BE2C (cell line): ENCODE measurements at regions not wholly inside any gene's neighbourhood (a gene's known extent, or its start where the extent isn't known, plus 50 kb on each side); places are given as distances from the start of the nearest gene placed in this dataset.

ENCODE experiments used
- DNase-seq: peaks from one replicate; pipeline ENCODE4 v3.0.0-alpha.2; 2020
- H3K27me3 ChIP-seq: fragments of 250-450 bp; sonication (Bioruptor Pico); 2 replicates; pipeline ENCODE4 v1.5.1; 2020; ENCODE audit warnings: mild to moderate bottlenecking
- H3K36me3 ChIP-seq: fragments of 250-450 bp; sonication (Bioruptor Pico); 2 replicates; pipeline ENCODE4 v1.5.1; 2020; ENCODE audit warnings: mild to moderate bottlenecking
- H3K4me1 ChIP-seq: fragments of 250-450 bp; sonication (Bioruptor Pico); 2 replicates; pipeline ENCODE4 v1.5.1; 2020
- H3K4me3 ChIP-seq: 2 replicates; pipeline ENCODE4 v1.5.1; 2011; ENCODE audit warnings: low read depth, low read length
- H3K9me3 ChIP-seq: fragments of 250-450 bp; sonication (Bioruptor Pico); 2 replicates; pipeline ENCODE4 v1.5.1; 2020
- CTCF ChIP-seq: IDR thresholded peaks from 2 replicates; pipeline ENCODE4 v1.5.1; 2012; ENCODE audit warnings: mild to moderate bottlenecking, low read depth, low read length

- no peaks in the 10 kb centered on the region for H3K27me3 ChIP-seq
- DNase-seq, result no peak
- no peak overlapping the region for H3K4me3 ChIP-seq
- H3K9me3 ChIP-seq, result no peaks in the 10 kb centered on the region
- H3K4me1 ChIP-seq, result no peaks in the 10 kb centered on the region
- TF ChIP-seq CTCF, result no peak
- no peaks in the 10 kb centered on the region for H3K36me3 ChIP-seq
These were observed 358.8 kb downstream of the CMPK2 start for GRCh38 chr2:6506859-6507258.

- no peaks in the 10 kb centered on the region for H3K9me3 ChIP-seq
- no peak overlapping the region for H3K4me3 ChIP-seq
- no peak for DNase-seq
- TF ChIP-seq CTCF, result no peak
- H3K36me3 ChIP-seq, result no peaks in the 10 kb centered on the region
- H3K4me1 ChIP-seq, result no peaks in the 10 kb centered on the region
- no peaks in the 10 kb centered on the region for H3K27me3 ChIP-seq
These were observed 355.2 kb downstream of the CMPK2 start for GRCh38 chr2:6510532-6510931.

- Histone ChIP-seq H3K27me3 (no peaks in the 10 kb centered on the region), H3K36me3 (no peaks in the 10 kb centered on the region), H3K9me3 (no peaks in the 10 kb centered on the region), H3K4me3 (no peak overlapping the region), H3K4me1 (no peaks in the 10 kb centered on the region)
- DNase-seq, result no peak
- TF ChIP-seq CTCF, result no peak
These were observed 353.1 kb downstream of the CMPK2 start for GRCh38 chr2:6512589-6512988.

GRCh38 chr2:6516674-6517073 is 349.0 kb downstream of the CMPK2 start:
- H3K36me3 ChIP-seq, result no peaks in the 10 kb centered on the region
- DNase-seq, result no peak
- no peaks in the 10 kb centered on the region for H3K9me3 ChIP-seq
- no peak overlapping the region for H3K4me3 ChIP-seq
- no peaks in the 10 kb centered on the region for H3K27me3 ChIP-seq
- no peaks in the 10 kb centered on the region for H3K4me1 ChIP-seq
- TF ChIP-seq CTCF, result no peak

- DNase-seq, result no peak
- H3K27me3 ChIP-seq, result no peaks in the 10 kb centered on the region
- no peaks in the 10 kb centered on the region for H3K4me1 ChIP-seq
- H3K36me3 ChIP-seq, result no peaks in the 10 kb centered on the region
- H3K4me3 ChIP-seq, result no peak overlapping the region
- no peak for TF ChIP-seq CTCF
- H3K9me3 ChIP-seq, result no peaks in the 10 kb centered on the region
These were observed 347.3 kb downstream of the CMPK2 start for GRCh38 chr2:6518361-6518760.

- Histone ChIP-seq H3K27me3 (no peaks in the 10 kb centered on the region), H3K4me3 (no peak overlapping the region), H3K9me3 (no peaks in the 10 kb centered on the region), H3K4me1 (peaks cover 23% of the 10 kb centered on the region), H3K36me3 (no peaks in the 10 kb centered on the region)
- no peak for TF ChIP-seq CTCF
- DNase-seq, result no peak
These were observed 342.2 kb downstream of the CMPK2 start for GRCh38 chr2:6523476-6523875.
